Esophagus squamous epithelium (tissue), 4 donors: ENCODE measurements at regions not wholly inside any gene's neighbourhood (a gene's known extent, or its start where the extent isn't known, plus 50 kb on each side); places are given as distances from the start of the nearest gene placed in this dataset.

Source experiments
- CTCF ChIP-seq, 6 experiments: fragments of 450-650 bp in 4 of 6; fragments of 200-600 bp in 2 of 6; sonication (generic) in 2 of 6; IDR thresholded peaks; one replicate each; pipeline ENCODE4 v1.5.1; 2016 to 2019; ENCODE audit warnings: antibody characterized with exemption in 6 of 6, mild to moderate bottlenecking in 4 of 6, moderate library complexity in 4 of 6
- POLR2A ChIP-seq, 4 donors: fragments of 450-650 bp; IDR thresholded peaks; one replicate each; pipeline ENCODE4 v1.6.1; 2017; ENCODE audit warnings: antibody characterized with exemption in 4 of 4, mild to moderate bottlenecking in 4 of 4, moderate library complexity in 3 of 4

GRCh38 chr6:22709803-22710202, 140.4 kb downstream of the HDGFL1 start:
- no peak for TF ChIP-seq CTCF (IDR thresholded peaks at IDR 0.05)
- TF ChIP-seq POLR2A (IDR thresholded peaks at IDR 0.05): no peak
